ENCODE measurements at regions not wholly inside any gene's neighbourhood (a gene's known extent, or its start where the extent isn't known, plus 50 kb on each side); places are given as distances from the start of the nearest gene placed in this dataset.
"Not testable (repeated sequence)": the region's sequence is repeated elsewhere in the genome, so short reads cannot be mapped to it uniquely, and the experiment has no call there.

DNA sequence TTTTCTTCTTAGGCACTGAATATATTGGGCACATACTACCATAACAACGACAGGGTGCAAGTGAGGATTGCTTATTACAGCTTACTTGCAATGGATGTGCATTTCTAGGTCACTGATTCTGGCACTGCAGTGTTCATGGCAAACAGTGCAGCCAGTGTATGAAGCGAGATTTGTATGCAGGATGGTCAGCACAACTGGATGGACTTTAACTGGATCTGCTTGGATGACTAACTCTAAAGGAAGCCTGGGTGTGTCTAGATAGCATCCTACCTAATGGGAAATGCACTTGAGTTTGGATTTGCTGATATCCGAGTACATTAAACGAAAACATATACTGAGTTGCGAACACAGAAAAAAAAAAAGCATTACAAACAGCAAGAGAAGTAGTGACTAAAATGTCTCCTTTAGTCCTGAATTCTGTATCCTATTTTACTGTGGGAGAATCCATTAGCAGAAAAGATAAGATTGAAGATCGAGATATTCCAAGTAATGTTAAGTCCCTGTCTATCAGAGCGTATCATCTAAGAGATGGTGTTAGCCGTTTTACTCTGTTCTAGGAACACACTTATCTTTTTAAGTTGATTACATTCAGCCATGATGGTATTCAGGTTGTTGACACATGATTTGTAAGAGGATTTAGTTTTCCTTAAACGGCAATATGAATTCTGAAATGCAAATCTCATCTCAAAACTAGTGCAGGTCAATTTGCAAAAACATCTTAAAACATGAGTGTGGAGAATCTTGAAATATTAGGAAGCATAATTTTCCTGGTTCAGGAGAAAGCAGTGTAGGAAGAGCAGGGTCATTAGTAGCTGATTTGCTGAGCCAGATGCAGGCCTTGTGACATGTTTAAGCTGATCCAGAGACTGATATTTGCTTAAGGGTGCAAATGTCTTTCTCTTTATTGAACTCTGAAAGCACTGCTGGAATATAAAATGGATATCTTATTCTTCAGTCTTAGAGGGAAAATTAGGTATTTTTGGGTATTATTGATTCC is 142.6 kb upstream of the CPHXL start:
- Histone ChIP-seq H3K4me3 (ENCODE audit: insufficient read depth, low read length) (no peak overlapping the region), H4K20me1 (ENCODE audit: insufficient read depth, low read length) (no peaks in the 10 kb centered on the region), H3K4me1 (ENCODE audit: insufficient read depth, low read length) (no peaks in the 10 kb centered on the region), H3K27me3 (ENCODE audit: insufficient read depth, low read length) (no peaks in the 10 kb centered on the region), H3K9me3 (ENCODE audit: low read depth, low read length) (no peaks in the 10 kb centered on the region), H3K36me3 (ENCODE audit: insufficient read depth, low read length) (no peaks in the 10 kb centered on the region), H3K4me2 (ENCODE audit: insufficient read depth, low read length) (no peak overlapping the region), H2AFZ (ENCODE audit: low read length) (no peak overlapping the region), H3K79me2 (ENCODE audit: insufficient read depth, low read length) (no peaks in the 10 kb centered on the region), H3K27ac (ENCODE audit: low read depth, low read length) (no peak overlapping the region)
- TF ChIP-seq, protein P1, sequence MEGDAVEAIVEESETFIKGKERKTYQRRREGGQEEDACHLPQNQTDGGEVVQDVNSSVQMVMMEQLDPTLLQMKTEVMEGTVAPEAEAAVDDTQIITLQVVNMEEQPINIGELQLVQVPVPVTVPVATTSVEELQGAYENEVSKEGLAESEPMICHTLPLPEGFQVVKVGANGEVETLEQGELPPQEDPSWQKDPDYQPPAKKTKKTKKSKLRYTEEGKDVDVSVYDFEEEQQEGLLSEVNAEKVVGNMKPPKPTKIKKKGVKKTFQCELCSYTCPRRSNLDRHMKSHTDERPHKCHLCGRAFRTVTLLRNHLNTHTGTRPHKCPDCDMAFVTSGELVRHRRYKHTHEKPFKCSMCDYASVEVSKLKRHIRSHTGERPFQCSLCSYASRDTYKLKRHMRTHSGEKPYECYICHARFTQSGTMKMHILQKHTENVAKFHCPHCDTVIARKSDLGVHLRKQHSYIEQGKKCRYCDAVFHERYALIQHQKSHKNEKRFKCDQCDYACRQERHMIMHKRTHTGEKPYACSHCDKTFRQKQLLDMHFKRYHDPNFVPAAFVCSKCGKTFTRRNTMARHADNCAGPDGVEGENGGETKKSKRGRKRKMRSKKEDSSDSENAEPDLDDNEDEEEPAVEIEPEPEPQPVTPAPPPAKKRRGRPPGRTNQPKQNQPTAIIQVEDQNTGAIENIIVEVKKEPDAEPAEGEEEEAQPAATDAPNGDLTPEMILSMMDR (IDR thresholded peaks at IDR 0.05; ENCODE audit: extremely low read depth, low read depth, low read length): no peak
- DNase-seq (ENCODE audit: insufficient read length, low spot score, missing footprints): peak; percentile 4

GRCh38 chr16:75881280-75881679 is 155.0 kb upstream of the CPHXL start:
- not testable (repeated sequence) for H4K20me1 ChIP-seq (ENCODE audit: insufficient read depth, low read length); H3K4me3 ChIP-seq (ENCODE audit: insufficient read depth, low read length); H3K27ac ChIP-seq (ENCODE audit: low read depth, low read length); H3K4me1 ChIP-seq (ENCODE audit: insufficient read depth, low read length); H3K79me2 ChIP-seq (ENCODE audit: insufficient read depth, low read length); H2AFZ ChIP-seq (ENCODE audit: low read length); H3K36me3 ChIP-seq (ENCODE audit: insufficient read depth, low read length); DNase-seq (ENCODE audit: insufficient read length, low spot score, missing footprints); H3K9me3 ChIP-seq (ENCODE audit: low read depth, low read length); H3K4me2 ChIP-seq (ENCODE audit: insufficient read depth, low read length); H3K27me3 ChIP-seq (ENCODE audit: insufficient read depth, low read length)

- H3K27ac ChIP-seq (ENCODE audit: low read depth, low read length): no peak overlapping the region
- DNase-seq (ENCODE audit: insufficient read length, low spot score, missing footprints): no peak
- no peak overlapping the region for H3K4me2 ChIP-seq (ENCODE audit: insufficient read depth, low read length)
- no peaks in the 10 kb centered on the region for H3K9me3 ChIP-seq (ENCODE audit: low read depth, low read length)
- H4K20me1 ChIP-seq (ENCODE audit: insufficient read depth, low read length): no peaks in the 10 kb centered on the region
- no peaks in the 10 kb centered on the region for H3K4me1 ChIP-seq (ENCODE audit: insufficient read depth, low read length)
- H3K4me3 ChIP-seq (ENCODE audit: insufficient read depth, low read length): no peak overlapping the region
- TF ChIP-seq, protein P1 (IDR thresholded peaks at IDR 0.05; ENCODE audit: extremely low read depth, low read depth, low read length): no peak
- no peak overlapping the region for H2AFZ ChIP-seq (ENCODE audit: low read length)
- no peaks in the 10 kb centered on the region for H3K27me3 ChIP-seq (ENCODE audit: insufficient read depth, low read length)
- H3K79me2 ChIP-seq (ENCODE audit: insufficient read depth, low read length): no peaks in the 10 kb centered on the region
- no peaks in the 10 kb centered on the region for H3K36me3 ChIP-seq (ENCODE audit: insufficient read depth, low read length)
Observed at GRCh38 chr16:75899163-75899562, 172.9 kb upstream of the CPHXL start.

DNA sequence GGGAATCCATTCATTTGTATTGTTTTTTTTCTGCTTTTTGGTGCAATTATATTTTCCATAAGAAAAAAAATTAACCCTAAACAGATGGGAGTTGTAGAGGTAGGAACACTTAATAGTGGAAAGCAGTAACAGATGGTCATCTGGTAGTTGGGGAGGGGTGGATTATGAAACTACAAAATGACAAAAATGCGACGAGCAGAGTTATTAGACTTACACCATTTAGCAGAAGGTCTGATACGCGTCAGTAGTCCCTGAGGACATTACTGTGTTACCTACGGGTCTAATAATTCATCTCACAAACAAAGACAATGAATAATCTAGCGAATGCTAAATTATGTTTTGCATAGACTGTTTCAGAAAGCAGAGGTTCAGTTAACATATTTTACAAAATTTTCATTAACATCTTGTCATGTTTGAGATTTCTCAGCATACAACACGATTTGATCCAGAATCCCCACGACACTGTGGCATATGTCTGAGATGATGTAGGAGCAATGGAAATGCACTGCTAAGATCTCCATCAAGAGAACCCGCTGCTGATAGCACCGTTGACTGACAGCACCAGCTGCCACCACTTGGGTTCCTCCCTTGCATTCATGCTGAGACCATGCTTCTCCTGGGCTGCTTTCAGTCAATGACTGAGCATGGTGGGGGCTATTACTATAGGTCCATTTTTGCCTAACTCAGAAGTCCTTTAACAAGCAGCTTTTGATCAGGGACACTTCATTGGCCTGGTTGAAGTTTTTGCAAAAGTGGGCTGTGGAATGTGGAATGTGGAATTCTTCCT is 182.2 kb upstream of the CPHXL start:
- no peak for DNase-seq (ENCODE audit: insufficient read length, low spot score, missing footprints)
- TF ChIP-seq, protein P1 (IDR thresholded peaks at IDR 0.05; ENCODE audit: extremely low read depth, low read depth, low read length): no peak
- no peaks in the 10 kb centered on the region for H4K20me1 ChIP-seq (ENCODE audit: insufficient read depth, low read length)
- H3K9me3 ChIP-seq (ENCODE audit: low read depth, low read length): no peaks in the 10 kb centered on the region
- no peak overlapping the region for H2AFZ ChIP-seq (ENCODE audit: low read length)
- H3K4me1 ChIP-seq (ENCODE audit: insufficient read depth, low read length): no peaks in the 10 kb centered on the region
- H3K4me2 ChIP-seq (ENCODE audit: insufficient read depth, low read length): no peak overlapping the region
- H3K27me3 ChIP-seq (ENCODE audit: insufficient read depth, low read length): no peaks in the 10 kb centered on the region
- H3K36me3 ChIP-seq (ENCODE audit: insufficient read depth, low read length): no peaks in the 10 kb centered on the region
- no peak overlapping the region for H3K27ac ChIP-seq (ENCODE audit: low read depth, low read length)
- H3K4me3 ChIP-seq (ENCODE audit: insufficient read depth, low read length): no peak overlapping the region
- no peaks in the 10 kb centered on the region for H3K79me2 ChIP-seq (ENCODE audit: insufficient read depth, low read length)
